ENCODE measurements at regions not wholly inside any gene's neighbourhood (a gene's known extent, or its start where the extent isn't known, plus 50 kb on each side); places are given as distances from the start of the nearest gene placed in this dataset.

DNA sequence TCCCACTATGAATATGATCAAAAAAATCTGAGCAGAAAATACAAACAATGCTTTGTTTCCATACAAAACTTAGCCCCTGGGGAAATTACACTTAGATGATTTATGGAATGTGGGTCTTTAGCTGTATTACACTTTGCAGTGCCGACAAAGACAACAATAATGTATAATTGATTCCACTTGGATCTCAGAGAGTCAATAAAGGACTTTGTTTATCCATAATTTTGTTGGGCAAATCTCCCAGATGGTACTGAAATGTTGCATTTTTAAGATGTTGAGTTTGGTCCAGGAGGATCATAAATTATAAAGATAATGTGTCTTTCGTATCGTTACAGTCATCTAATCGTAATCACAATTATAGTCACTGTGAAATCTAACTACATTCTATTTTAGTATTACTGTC is 66.9 kb upstream of the DOCK1 start (continued):
- TF ChIP-seq HDAC6 (IDR thresholded peaks at IDR 0.05; ENCODE audit: low read depth, low read length) (no peak), KDM1A (IDR thresholded peaks at IDR 0.05; ENCODE audit: borderline replicate concordance, low read length) (no peak), HDAC2 (IDR thresholded peaks at IDR 0.05; ENCODE audit: borderline replicate concordance in 1 of 2, low read depth in 2 of 2, low read length in 2 of 2) (no peak)
- TF ChIP-seq, protein P1, sequence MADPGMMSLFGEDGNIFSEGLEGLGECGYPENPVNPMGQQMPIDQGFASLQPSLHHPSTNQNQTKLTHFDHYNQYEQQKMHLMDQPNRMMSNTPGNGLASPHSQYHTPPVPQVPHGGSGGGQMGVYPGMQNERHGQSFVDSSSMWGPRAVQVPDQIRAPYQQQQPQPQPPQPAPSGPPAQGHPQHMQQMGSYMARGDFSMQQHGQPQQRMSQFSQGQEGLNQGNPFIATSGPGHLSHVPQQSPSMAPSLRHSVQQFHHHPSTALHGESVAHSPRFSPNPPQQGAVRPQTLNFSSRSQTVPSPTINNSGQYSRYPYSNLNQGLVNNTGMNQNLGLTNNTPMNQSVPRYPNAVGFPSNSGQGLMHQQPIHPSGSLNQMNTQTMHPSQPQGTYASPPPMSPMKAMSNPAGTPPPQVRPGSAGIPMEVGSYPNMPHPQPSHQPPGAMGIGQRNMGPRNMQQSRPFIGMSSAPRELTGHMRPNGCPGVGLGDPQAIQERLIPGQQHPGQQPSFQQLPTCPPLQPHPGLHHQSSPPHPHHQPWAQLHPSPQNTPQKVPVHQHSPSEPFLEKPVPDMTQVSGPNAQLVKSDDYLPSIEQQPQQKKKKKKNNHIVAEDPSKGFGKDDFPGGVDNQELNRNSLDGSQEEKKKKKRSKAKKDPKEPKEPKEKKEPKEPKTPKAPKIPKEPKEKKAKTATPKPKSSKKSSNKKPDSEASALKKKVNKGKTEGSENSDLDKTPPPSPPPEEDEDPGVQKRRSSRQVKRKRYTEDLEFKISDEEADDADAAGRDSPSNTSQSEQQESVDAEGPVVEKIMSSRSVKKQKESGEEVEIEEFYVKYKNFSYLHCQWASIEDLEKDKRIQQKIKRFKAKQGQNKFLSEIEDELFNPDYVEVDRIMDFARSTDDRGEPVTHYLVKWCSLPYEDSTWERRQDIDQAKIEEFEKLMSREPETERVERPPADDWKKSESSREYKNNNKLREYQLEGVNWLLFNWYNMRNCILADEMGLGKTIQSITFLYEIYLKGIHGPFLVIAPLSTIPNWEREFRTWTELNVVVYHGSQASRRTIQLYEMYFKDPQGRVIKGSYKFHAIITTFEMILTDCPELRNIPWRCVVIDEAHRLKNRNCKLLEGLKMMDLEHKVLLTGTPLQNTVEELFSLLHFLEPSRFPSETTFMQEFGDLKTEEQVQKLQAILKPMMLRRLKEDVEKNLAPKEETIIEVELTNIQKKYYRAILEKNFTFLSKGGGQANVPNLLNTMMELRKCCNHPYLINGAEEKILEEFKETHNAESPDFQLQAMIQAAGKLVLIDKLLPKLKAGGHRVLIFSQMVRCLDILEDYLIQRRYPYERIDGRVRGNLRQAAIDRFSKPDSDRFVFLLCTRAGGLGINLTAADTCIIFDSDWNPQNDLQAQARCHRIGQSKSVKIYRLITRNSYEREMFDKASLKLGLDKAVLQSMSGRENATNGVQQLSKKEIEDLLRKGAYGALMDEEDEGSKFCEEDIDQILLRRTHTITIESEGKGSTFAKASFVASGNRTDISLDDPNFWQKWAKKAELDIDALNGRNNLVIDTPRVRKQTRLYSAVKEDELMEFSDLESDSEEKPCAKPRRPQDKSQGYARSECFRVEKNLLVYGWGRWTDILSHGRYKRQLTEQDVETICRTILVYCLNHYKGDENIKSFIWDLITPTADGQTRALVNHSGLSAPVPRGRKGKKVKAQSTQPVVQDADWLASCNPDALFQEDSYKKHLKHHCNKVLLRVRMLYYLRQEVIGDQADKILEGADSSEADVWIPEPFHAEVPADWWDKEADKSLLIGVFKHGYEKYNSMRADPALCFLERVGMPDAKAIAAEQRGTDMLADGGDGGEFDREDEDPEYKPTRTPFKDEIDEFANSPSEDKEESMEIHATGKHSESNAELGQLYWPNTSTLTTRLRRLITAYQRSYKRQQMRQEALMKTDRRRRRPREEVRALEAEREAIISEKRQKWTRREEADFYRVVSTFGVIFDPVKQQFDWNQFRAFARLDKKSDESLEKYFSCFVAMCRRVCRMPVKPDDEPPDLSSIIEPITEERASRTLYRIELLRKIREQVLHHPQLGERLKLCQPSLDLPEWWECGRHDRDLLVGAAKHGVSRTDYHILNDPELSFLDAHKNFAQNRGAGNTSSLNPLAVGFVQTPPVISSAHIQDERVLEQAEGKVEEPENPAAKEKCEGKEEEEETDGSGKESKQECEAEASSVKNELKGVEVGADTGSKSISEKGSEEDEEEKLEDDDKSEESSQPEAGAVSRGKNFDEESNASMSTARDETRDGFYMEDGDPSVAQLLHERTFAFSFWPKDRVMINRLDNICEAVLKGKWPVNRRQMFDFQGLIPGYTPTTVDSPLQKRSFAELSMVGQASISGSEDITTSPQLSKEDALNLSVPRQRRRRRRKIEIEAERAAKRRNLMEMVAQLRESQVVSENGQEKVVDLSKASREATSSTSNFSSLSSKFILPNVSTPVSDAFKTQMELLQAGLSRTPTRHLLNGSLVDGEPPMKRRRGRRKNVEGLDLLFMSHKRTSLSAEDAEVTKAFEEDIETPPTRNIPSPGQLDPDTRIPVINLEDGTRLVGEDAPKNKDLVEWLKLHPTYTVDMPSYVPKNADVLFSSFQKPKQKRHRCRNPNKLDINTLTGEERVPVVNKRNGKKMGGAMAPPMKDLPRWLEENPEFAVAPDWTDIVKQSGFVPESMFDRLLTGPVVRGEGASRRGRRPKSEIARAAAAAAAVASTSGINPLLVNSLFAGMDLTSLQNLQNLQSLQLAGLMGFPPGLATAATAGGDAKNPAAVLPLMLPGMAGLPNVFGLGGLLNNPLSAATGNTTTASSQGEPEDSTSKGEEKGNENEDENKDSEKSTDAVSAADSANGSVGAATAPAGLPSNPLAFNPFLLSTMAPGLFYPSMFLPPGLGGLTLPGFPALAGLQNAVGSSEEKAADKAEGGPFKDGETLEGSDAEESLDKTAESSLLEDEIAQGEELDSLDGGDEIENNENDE (IDR thresholded peaks at IDR 0.05; ENCODE audit: insufficient replicate concordance, low read length), result no peak

Data from H1 (cell line).